ENCODE measurements at regions not wholly inside any gene's neighbourhood (a gene's known extent, or its start where the extent isn't known, plus 50 kb on each side); places are given as distances from the start of the nearest gene placed in this dataset.

DNA sequence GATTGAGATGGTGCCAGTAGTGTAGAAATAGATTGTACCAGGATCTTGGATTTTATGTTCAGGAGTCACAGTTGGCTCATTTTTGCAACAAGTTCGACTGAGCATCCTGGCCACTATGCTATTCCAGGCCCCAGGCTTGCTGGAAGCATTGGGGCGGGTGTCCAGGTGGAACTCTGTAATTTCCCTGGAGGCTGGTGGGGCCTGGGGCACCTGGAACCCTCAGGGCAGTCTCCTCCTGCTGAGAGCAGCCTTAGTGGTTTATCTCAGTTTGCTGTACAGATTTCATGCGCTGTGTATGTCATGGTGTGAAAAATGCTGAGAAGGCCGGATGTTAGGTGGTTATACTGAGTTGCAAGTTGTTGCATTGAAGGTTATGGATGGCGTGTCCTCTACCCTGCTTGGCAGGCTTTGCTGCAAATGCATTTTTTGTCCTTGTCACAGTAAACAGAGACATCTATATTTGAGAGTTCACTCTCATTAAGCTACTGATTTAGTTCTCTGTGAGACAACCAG lies 135.1 kb upstream of the MYLIP start:
- no peak for DNase-seq

DNA sequence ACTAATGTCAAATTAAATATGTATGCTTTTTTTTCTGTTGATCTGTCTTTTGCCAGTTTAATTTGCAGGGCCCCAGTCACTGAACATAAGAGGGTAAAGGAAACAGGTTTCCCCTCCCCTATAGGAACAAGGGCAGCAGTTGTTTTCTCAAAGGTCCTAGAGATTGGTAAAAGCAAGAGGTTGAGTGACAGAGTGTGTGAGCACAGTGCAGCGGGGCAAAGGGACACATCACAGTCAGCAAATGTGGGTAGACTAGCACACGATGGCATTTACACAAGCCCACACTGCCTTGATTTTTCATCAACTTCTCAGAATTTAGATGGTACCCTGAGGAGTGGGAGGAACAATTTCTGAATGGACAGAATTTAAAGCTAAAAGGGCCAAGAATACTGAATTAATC lies 138.7 kb upstream of the MYLIP start:
- DNase-seq = peak; percentile 15

DNA sequence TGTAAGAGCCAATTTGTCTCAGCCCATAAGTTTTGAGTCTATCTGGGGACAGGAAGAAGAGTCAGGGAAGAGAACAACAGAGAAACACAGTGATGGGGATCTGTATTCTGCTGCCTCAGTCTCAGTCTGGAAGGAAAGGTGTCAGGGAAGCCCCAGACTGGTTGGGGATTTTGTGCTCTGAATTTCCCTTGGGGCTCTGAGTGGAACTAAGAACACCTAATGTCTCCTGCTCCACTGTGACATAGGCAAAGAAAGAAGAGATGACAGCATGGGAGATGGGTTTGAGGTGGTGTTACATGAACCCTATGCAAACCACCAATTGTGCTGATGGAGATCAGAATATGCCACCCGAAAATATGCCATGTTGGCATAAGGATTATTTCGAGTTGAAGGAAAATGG lies 139.5 kb upstream of the MYLIP start:
- DNase-seq = no peak

DNA sequence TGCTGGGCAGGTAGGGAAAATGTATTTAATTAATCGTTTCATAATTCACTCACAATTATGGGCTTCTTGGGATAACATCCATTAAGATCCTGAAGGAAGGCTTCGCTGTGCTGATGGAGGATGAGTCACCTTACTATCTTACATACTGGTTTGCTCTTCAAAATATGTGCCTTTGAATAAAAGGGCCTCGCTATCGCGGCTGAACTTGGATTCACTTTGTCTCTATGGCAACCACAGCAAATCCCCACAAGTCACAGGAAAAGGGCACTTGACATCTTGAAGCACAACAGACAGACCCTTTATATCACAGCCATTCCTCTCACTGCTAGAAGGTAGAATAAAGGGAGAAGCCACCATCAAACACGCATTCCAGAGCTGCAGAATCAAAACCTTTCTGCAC lies 141.3 kb upstream of the MYLIP start:
- peak; percentile 6 for DNase-seq

DNA sequence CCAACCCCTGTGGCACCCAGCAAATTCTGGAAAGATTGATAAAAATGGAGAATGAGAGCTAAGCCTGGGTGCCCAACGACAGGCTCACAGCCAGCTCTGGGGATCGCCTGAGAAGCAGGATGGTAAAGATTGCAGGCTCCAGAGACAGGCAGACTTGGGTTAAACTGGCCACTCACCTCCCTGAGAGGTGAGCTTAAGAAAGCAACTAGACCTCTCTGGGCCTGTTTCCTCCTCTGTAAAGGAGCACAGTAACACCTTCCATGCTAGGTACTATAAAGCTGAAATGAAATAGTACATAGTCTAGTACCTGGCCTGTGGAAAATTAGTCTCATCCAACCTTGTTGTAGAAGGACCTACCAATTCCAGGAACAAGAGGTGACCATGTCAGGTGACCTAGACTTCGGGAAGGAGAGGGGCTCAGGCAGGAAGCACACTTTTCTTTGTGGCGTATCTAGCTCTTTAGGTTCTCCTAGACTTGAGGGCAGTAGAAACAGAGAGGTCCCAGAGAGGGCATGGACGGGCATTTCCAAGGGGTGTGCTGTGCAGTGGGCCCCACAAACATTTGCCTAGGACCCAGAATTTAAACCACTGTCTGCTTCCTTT lies 142.8 kb upstream of the MYLIP start:
- DNase-seq = no peak

DNA sequence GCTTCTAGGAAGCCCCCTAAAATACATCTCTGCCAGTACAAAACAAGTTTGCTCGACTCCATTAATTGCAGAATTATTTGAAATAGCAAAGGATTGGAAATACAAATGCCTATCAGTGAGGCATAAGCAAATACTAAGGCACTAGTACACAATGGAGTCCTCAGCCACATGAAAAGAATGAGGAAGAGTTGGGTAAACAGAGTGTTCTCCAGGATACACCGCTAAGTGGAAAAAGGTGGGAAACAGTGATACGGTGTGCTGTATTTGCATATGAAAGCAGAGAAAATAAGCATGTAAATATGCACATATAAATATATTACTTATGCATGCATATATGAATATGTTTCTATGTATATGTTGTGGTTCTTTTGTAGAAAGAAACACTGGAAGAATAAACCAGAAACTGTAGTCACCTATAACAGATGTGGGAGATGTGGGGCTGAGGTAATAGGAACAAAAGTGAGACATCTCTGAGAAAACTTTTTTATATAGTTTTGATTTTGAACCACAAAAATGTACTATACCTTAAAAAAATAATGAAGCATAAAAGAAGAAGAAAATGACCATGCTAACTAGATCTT lies 143.4 kb upstream of the MYLIP start:
- peak; percentile 44 for DNase-seq

DNA sequence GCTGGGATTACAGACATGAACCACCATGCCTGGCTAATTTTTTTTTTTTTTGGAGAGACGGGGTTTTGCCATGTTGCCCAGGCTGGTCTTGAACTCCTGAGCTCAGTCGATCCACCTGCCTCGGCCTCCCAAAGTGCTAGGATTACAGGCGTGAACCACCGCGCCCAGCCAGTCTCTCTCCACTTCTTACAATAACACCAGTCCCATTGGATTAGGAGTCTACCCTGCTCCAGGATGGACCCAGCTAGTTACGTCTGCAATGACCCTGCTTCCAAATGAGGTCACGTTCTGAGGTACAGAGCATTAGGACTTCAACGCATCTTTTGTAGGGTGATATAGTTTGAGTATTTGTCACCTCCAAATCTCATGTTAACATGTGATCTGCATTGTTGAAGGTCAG lies 146.9 kb upstream of the MYLIP start:
- no peak for DNase-seq

DNA sequence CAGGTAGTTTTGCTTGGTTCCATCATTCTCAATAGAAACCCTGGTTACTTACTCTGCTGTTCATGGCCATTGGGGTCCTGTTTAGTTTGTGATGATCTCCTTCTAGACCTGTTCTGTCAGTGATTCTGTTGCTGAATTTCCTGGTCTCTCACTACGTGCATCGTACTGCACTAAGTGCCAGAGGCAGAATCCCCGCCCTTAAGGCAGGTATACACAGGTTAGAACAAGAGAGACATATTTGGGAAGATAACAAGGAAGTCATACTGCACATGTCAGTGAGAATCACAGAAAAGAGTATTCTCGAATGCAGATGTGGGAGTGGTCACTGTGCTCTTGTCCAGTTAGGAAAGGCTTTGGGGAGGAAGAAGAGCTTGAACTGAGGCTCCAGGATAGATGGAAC lies 148.1 kb upstream of the MYLIP start:
- DNase-seq = no peak

DNA sequence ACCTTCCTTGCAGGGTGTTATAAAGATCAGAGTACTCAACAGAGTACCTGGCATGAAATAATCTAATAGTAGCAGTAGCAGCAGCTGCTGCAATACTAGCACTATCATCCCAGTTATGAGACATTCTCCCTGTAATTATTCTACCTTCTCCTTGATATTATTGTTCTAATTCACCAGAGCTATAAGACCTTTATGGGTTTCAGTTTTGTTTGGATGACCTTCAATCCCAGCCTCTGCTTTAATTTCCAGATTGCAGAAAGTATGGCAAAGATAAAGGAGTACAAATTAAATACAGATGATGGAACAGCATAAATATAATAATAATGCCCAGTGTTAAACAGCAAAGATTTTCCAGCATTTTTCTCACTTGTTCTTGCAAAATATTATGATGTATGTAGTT lies 150.5 kb upstream of the MYLIP start:
- no peak for DNase-seq

DNA sequence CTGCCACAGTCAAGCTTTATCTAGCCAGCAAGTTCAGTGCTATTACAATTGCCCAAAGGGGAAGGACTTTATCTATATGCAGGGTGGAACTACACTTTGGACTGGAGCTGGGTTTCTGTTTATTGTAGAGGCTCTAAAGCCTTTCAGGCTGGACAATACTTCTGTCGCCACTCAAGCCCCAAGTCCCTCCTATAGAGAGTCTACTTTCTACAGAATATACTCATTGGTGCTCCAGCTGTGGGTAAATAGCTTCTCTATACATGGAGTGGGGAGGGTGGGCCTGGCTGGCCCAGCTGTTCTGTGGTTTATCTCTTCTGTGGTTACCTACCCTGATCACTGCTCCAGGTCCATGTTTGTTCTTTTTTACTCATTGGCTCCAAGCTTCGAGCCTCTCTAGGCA lies 151.8 kb upstream of the MYLIP start:
- DNase-seq = no peak

DNA sequence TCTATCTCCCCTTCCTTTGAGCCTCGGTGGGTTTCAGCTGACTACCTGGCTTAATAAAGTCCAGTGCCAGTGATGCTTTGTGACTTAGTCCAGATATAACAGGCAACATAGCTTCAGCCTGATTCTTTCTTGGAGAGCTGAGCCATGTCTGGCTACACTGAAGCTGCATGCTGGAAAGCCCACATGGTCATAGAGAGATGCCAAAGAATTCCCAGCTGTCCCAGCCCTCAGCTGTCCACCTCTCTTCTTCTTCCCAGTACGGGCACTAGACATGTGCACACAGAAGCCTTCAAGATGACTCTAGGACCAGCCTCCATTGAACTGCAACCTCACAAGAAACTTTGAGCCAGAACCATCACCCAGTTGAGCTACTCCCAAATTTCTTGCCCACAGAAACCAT lies 154.1 kb upstream of the MYLIP start:
- DNase-seq = no peak

DNA sequence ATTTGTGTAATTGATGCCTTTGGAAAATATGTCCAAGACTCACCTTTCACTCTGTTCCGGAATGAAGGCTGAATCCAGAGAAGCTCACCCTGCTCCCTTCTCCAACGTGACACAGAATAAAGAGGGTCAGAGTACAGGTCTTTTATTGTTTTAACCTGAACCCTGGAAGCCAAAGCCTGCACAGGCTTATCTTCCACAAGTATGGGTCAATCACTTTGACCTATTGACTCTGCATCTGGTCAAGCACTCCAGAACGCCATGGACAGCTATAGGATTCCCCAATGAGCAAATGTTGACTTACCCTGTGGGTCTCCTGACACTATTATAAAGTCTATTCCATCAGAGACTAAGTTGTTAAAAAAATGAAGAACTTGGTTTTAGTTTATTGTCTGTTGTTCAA lies 158.4 kb upstream of the MYLIP start:
- no peak for DNase-seq

DNA sequence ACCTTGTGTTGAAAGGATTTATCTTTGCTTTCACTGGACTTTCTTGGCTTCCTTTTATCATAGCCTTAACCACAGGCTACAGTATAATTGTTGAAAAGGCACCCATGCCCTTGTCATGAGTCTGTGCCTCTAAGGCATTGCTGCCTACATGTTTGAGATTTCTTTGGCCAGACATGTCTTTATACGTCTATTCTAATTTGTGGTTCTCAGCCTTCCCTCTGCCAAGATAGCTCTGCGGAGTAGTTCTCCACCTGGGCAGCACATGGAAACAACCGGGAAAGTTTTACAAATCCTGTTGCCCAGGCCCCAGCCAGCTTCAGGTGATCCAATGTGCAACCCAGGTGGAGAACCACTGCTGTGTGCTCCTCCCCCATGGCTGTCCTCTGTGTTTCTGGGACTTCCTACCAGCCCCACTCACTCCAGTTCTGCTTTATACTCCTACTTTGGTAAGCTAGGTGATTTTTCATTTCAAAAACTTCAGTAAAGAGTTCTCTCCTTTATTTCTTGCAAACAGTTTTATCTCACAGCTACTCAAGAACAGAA lies 159.6 kb upstream of the MYLIP start:
- no peak for DNase-seq

DNA sequence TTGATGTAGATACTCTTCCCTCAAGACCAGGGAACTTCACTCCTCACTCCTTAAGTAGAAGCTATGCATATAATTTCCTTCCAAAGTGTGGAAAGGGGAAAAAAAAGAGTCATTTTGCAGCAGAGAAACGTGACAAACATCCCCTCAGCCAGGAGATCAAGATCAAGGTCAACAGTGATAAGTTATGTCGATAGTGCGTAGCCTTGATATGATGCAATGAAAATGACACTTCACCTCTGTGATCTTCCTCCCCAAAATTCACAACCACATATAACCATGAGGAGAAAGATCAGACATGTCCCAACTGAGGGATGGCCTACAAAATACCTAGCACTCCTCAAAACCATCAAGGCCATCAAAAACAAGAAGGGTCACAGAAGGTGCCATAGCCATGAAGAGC lies 160.4 kb upstream of the MYLIP start:
- no peak for DNase-seq

DNA sequence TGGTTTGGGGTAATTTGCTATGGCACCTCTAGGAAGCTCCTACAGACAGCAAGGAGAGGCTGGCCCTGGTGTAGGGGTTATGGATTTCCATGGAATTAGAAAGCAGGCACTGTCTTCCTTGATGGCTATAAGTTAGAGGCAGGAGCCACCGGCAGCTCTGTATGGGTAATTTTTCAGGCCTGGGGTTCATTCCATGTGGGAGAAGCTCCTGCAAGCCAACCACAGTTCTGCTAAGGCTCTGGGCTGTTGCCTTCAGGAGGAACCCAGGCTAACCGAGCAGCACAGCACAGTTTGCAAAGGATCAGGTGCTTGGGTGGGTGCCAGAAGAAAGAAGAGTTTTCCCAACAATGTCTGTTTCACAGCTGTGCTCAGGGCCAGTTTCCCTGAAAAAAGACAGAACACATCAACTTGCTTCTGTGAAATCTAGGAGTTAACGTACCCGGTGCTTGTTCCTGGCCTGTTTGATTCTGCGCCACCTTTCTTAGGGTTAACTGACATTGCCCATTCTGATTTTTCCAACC lies 162.8 kb upstream of the MYLIP start:
- no peak for DNase-seq

DNA sequence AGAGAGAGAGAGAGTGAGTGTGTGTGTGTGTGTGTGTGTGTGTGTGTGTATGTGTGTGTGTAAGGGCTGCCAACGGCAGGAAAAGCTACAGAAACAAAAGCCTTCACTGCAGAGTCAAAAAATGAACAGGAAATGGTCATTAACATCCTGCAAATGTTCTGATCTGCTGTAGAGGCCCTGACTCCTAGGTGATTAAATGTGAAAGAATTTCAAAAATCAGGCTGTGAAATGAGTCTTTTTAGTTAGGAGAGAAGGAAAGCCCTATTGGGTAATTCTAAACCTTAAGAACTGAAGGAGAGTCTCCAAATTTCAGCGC lies 166.5 kb upstream of the MYLIP start:
- no peak for DNase-seq

DNA sequence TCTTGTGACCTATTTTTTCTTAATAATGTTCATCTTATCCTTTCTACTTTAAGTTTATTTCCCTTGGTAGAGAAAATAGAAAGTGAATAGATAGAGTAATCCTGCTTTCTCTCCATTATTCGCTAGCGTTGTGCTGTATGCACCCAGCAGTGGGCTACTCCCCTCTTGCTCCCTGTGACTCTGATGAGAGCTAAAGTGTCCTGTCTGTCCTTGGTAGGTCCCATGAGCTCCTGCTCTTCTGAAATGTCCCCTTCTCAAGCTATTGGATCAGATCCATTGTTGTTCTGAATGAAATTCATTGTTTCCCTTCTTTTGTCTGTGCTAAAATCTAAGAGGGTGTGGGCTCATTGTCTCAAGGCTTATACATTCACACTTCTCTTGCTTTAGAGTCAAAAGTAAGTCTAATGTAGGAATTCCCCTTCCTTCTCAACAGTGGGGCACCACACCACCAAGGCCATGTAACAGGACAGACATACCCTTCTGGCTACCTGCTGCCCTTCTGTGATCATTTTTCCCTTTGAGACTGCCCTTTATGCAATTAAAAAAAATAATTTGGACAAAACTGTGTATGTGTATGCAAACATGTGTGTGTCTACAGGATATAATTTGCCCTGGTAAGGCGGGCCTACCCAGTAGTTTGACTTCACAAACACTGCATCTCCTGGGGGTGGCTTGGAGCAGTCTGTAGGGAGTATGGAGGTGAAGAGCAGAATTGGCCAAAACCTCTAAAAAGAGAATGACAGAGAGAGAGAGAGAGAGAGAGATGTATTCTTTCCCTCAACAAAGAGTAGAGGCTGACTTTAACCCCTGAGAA lies 167.0 kb upstream of the MYLIP start:
- no peak for DNase-seq

DNA sequence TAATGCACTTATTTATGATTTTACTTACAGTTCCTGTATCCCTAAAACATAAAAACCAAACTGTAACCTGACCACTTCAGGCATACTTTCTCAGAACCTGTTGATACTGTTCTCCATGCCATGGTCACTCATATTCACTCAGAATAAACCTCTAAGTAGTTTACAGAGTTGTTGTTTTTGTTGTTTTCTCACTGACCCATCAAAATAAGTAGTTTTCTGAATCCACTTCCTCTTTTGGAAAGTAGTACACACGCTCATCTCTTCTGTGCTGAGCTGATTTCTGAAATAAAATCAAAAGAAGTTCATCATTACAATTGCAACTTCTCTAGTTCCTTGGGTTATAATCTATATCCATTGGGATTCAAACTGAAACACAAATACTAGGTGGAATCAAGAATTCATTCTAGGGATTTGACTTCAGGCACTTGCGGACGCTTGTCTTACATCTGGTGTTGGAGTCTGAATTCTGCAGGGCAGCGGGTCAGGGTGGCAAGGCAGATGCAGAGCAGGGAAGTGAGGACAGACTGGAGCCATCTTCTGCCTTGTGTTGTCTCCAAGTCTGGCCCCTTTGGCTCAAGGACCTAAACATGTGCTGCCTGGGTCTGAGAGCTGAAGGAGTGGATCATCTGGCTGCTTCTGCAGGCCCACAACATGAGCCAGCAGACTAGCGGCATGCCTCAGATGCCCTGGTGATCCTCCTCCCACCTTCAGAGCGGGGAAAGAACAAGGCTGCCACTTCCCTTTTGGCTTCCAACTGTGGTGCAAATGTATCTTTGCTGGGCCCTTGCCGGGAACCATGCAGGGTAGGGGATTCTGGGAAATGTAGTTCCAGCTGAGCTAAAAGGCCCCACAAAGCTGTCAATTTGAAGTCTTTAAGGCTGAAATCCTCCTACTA lies 167.9 kb upstream of the MYLIP start:
- no peak for DNase-seq

DNA sequence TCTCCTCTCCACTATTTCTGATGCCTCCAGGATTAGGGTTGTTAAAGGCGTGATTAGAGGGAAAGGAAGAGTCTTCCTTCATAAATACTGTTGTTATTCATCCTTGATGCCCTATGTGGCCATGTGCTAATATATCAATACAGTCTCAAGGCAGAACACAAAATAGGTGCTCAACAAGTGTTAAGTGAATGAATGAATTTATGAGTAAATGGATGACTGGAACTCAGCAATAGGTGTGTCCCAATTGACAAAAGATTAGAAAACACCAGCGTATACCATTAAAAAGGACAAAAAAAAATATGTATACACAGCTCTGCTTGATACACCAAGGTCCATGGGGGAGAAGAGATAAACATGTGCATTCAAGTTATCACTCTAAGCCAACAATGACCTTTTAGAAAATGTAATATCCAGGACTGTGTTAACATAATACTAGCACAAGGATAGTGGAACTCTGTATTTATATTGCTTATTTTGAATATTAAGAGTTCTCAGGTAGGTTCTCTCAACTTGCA lies 171.2 kb upstream of the MYLIP start:
- no peak for DNase-seq

DNA sequence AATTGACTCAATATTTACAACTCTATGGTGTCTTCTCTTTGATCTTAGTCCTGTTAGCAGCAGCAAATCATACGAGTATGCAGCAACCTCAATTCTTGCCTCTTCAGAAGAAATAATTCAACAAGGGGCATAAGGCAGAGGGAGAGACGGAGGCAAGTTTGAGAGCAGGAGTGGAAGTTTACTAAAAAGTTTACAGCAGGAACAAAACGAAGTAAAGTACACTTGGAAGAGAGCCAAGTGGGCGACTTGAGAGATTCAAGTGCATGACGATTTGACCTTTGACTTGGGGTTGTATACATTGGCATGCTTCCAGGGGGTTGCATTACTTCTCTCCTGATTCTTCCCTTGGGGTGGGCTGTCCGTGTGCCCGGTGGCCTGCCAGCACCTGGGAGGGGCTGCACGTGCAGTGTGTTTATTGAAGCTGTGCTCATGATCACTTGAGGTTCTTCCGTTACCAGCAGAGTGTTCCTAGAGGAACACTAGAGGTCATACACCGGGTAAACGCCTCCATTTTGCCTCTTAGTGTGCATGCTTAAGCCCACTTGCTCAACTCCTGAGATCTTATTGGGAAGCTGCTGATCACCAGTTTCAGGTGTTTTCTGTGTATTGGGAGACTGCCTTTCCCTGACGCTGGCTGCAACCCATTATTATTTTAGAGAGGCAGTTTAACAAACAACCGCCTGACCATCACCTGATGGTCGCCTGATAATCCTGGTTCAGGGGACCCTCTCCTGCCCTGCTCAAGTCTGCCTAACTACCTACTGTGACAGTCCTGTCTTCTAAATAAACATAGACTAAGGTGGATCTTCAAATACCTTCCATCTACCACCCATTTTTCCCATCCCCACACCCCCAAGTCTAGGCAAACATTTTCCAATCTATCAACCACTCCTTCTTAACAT lies 172.4 kb upstream of the MYLIP start:
- DNase-seq = no peak

DNA sequence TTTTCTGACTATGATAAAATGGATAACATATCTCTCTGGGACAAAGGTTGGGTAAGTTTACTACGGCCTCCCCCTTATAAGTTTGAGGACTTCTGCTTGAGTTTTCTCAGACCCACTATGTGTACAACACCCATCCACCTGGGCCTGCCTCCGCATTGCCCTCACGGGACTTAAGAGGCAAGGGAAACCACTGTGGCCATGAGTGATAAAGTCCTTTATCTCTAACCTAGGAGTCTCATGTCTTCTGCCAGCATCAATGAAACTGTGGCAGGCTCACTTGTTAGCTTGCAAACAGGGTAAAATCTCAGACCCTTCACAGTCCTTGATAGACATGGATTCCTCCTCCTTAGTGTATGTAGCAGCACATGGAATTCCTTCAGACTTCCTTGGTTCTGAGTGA lies 173.4 kb upstream of the MYLIP start:
- no peak for DNase-seq

All from NCI-H774 (cell line).